ENCODE measurements at regions not wholly inside any gene's neighbourhood (a gene's known extent, or its start where the extent isn't known, plus 50 kb on each side); places are given as distances from the start of the nearest gene placed in this dataset.

DNA sequence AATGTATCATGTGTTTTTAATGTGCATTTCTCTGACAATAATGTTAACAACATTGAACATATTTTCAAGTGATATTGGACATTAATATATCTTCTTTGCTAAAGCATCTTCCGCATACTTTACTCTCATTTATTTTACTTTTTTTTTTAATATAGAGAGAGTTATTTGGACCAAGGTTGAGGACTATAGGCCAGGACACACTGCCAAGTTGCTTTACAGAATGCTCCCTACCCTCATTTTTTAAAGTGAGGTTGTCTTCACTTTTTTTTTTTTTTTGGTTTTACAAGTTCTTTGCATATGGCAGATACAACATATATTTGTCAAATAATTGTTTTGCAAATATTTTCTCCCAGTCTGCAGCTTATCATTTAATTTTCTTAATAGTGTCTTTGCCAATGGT, 201.8 kb downstream of the OSR1 start:
- Mint-ChIP-seq H3K27me3 (ENCODE audit: unreplicated experiment) (no peaks in the 10 kb centered on the region), H3K4me3 (ENCODE audit: unreplicated experiment) (no peak overlapping the region), H3K9me3 (ENCODE audit: unreplicated experiment) (no peaks in the 10 kb centered on the region), H3K4me1 (ENCODE audit: unreplicated experiment) (no peaks in the 10 kb centered on the region), H3K27ac (ENCODE audit: unreplicated experiment) (no peak overlapping the region), H3K36me3 (ENCODE audit: low read depth, unreplicated experiment) (no peaks in the 10 kb centered on the region)
- DNase-seq (ENCODE audit: low spot score) = no peak
- TF ChIP-seq, protein P1, sequence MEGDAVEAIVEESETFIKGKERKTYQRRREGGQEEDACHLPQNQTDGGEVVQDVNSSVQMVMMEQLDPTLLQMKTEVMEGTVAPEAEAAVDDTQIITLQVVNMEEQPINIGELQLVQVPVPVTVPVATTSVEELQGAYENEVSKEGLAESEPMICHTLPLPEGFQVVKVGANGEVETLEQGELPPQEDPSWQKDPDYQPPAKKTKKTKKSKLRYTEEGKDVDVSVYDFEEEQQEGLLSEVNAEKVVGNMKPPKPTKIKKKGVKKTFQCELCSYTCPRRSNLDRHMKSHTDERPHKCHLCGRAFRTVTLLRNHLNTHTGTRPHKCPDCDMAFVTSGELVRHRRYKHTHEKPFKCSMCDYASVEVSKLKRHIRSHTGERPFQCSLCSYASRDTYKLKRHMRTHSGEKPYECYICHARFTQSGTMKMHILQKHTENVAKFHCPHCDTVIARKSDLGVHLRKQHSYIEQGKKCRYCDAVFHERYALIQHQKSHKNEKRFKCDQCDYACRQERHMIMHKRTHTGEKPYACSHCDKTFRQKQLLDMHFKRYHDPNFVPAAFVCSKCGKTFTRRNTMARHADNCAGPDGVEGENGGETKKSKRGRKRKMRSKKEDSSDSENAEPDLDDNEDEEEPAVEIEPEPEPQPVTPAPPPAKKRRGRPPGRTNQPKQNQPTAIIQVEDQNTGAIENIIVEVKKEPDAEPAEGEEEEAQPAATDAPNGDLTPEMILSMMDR (IDR thresholded peaks at IDR 0.05; ENCODE audit: unreplicated experiment) = no peak

DNA sequence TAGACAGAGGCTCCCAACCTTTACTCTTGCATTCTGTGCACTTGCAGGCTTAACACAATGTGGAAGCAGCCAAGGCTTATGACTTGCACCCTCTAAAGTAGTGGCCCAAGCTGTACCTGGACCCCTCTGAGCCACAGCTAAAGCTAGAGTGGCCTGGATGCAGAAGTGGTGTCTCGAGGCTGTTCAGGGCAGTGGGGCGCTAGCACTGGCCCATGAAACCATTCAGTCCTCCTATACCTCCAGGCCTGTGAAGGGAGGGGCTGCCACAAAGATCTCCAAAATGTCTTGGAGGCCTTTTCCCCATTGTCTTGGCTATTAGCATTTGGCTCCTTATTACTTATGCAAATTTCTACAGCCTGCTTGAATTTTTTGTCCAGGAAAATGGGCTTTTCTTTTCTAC, 207.7 kb downstream of the OSR1 start:
- peaks cover 5% of the 10 kb centered on the region for H3K36me3 Mint-ChIP-seq (ENCODE audit: low read depth, unreplicated experiment)
- H3K27me3 Mint-ChIP-seq (ENCODE audit: unreplicated experiment) = no peaks in the 10 kb centered on the region
- peaks cover 5% of the 10 kb centered on the region for H3K9me3 Mint-ChIP-seq (ENCODE audit: unreplicated experiment)
- H3K27ac Mint-ChIP-seq (ENCODE audit: unreplicated experiment) = no peak overlapping the region
- no peak overlapping the region for H3K4me3 Mint-ChIP-seq (ENCODE audit: unreplicated experiment)
- no peak for DNase-seq (ENCODE audit: low spot score)
- TF ChIP-seq, protein P1 (IDR thresholded peaks at IDR 0.05; ENCODE audit: unreplicated experiment) = no peak
- no peaks in the 10 kb centered on the region for H3K4me1 Mint-ChIP-seq (ENCODE audit: unreplicated experiment)

DNA sequence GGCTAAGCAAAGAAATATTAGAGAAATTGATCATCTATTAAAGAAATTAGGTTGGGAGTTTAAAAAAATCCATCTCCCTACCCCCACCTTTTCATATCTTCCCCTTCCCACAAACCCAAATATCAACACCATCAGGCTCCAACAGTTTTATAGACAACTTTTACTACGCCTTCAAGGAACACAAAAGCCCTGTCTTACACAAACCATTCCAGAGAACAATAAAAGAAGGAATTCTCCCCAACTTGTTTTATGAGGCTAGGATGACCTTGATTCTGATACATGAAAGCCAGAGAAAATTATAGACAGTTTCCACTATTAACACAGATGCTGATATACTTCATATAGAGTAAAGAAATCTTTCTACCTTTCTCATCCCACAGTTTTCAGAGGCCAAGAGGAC, 211.6 kb downstream of the OSR1 start:
- peaks cover 5% of the 10 kb centered on the region for H3K9me3 Mint-ChIP-seq (ENCODE audit: unreplicated experiment)
- H3K4me1 Mint-ChIP-seq (ENCODE audit: unreplicated experiment) = no peaks in the 10 kb centered on the region
- DNase-seq (ENCODE audit: low spot score) = no peak
- TF ChIP-seq, protein P1 (IDR thresholded peaks at IDR 0.05; ENCODE audit: unreplicated experiment) = no peak
- peaks cover 5% of the 10 kb centered on the region for H3K36me3 Mint-ChIP-seq (ENCODE audit: low read depth, unreplicated experiment)
- H3K27ac Mint-ChIP-seq (ENCODE audit: unreplicated experiment) = no peak overlapping the region
- H3K4me3 Mint-ChIP-seq (ENCODE audit: unreplicated experiment) = no peak overlapping the region
- no peaks in the 10 kb centered on the region for H3K27me3 Mint-ChIP-seq (ENCODE audit: unreplicated experiment)

DNA sequence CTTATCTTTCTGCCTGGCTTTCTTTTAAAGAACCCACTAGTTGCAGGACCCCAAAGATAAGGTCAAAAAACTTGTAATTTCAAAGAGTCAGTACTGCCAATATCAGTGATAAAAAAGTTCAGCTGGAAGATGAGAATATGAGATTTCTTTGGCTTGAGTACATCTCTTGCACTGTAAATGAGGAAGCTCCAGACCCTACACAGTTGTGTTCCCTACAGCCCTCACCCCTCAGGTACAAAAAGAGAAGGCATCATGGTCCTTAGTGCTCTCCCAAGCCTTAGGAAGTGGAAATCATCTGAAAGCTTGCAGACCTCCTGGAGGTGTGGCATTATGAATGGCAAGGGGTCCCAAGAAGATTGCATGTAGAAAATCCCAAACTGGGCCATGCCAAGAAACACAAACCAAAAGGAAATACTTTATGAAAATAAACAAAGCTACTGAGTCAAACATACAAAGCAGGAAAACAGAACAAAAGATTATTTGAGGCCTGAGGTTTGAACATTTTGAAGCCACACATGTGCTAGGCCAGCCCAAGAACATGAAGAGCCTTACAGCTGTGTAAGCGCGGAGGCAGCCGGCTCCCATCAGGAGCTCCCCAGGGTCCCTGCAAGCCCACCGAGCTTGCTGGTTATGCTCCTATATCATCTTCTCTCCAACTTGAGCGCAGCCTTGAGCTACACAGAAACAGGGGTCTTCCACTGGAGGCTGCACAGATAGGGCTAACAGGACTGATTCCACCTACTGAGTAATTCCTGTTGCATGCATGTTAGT, 217.0 kb downstream of the OSR1 start:
- no peaks in the 10 kb centered on the region for H3K4me1 Mint-ChIP-seq (ENCODE audit: unreplicated experiment)
- H3K27me3 Mint-ChIP-seq (ENCODE audit: unreplicated experiment) = no peaks in the 10 kb centered on the region
- no peaks in the 10 kb centered on the region for H3K9me3 Mint-ChIP-seq (ENCODE audit: unreplicated experiment)
- TF ChIP-seq, protein P1 (IDR thresholded peaks at IDR 0.05; ENCODE audit: unreplicated experiment) = no peak
- H3K36me3 Mint-ChIP-seq (ENCODE audit: low read depth, unreplicated experiment) = no peaks in the 10 kb centered on the region
- DNase-seq (ENCODE audit: low spot score) = no peak
- H3K4me3 Mint-ChIP-seq (ENCODE audit: unreplicated experiment) = no peak overlapping the region
- H3K27ac Mint-ChIP-seq (ENCODE audit: unreplicated experiment) = no peak overlapping the region

DNA sequence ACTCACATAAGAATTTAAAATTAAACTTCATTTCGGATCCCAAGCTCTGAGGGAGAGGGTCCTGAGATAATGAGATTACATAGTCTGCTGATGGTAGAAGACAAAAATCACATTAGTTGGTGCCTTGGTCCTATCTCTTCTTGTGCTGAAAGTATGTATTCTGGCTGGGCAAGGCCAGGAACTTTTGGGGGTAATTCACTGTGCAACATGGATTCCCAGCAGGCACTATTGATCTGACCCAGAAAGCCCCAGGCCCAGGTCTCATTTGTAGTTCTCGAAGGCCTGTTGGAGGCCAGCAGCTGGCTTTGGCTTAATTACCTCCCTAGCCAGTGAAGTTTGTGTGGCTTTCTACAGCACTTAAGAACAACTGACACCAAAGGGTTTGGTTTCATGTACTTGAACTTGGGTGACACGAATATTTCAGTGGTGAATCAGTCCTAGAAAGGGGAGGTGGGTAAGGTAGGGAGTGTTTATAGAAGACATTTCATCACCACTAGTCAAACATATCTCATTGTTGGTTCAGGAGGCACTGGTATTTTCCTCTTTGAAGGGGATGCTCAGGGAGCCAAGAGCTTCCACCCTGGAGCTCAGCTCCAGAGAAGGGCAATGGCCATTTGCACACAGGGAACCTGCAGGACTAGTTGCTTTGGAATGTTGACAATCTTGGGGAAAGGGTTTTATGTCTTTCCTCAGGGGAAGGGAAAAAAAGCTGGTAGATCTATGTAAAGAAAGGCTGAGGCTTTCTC, 217.8 kb downstream of the OSR1 start:
- no peak for DNase-seq (ENCODE audit: low spot score)
- H3K27ac Mint-ChIP-seq (ENCODE audit: unreplicated experiment) = no peak overlapping the region
- no peak overlapping the region for H3K4me3 Mint-ChIP-seq (ENCODE audit: unreplicated experiment)
- TF ChIP-seq, protein P1 (IDR thresholded peaks at IDR 0.05; ENCODE audit: unreplicated experiment) = no peak
- H3K4me1 Mint-ChIP-seq (ENCODE audit: unreplicated experiment) = no peaks in the 10 kb centered on the region
- H3K27me3 Mint-ChIP-seq (ENCODE audit: unreplicated experiment) = no peaks in the 10 kb centered on the region
- no peaks in the 10 kb centered on the region for H3K9me3 Mint-ChIP-seq (ENCODE audit: unreplicated experiment)
- no peaks in the 10 kb centered on the region for H3K36me3 Mint-ChIP-seq (ENCODE audit: low read depth, unreplicated experiment)
